ENCODE measurements at regions not wholly inside any gene's neighbourhood (a gene's known extent, or its start where the extent isn't known, plus 50 kb on each side); places are given as distances from the start of the nearest gene placed in this dataset.
"Not testable (repeated sequence)": the region's sequence is repeated elsewhere in the genome, so short reads cannot be mapped to it uniquely, and the experiment has no call there.

DNA sequence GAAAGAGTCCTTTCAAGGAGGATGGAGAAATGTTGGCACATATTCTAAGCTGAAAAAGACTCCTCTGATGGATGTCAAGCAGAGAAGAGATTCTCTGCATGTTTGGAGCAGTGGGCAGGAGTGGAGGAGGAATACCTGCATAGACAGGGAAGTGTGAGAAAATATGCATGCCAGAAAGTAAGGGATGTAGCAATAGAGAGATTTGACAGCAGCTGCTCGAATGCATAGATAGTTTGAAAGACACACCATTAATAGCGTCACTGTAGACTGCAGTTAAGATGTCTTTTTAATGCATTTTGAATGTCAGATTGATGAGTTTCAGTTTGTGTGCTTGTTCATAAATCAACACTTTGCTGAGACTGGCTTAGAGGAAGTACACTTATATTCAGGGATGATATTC, 169.9 kb upstream of the POT1 start:
- no peak for DNase-seq

DNA sequence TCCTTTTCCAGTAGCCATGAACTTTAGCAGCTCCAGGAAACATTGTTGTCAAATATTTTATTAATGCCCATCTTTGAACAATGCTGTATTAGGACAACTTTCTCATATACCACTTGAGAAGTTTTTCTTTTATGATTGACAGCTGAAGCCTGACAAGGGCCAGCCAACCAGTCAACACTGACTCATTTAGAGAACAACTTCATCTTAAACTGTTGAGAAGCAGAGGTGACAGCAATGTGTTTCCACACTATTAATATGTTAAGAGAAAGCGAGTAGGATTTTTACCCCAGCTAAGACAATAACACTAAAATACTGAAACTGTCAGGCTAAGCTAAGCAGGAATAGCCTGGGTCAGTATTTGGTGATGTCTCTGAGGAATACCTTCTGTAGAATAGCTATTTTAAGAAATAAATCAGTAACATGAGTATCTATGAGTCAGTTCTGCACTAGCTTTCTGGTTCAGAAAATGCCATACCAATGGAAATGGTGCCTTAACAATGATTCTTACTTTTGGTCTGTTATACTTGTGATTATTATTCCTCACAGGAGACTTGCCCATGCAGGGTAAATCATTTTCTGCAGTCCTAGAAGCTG, 168.8 kb upstream of the POT1 start:
- no peak for DNase-seq

DNA sequence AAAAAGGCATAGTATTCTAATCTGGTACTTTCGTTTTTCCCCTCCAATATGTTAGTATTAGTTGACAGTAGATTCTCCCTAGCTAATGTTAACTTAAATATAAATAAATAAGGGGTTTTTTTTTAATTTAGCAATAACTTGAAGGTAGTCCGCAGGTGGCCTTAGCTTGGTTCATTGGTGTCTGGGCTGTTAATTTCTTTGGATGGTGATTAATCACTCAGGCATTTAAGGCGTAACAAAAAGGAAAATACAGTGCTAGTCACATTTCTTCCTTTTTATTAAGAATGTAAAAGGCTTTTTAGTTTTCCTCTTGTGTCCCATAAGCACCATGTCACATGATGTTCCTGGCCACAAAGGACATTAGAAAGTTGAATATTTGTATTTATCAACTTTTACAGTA, 161.0 kb upstream of the POT1 start:
- DNase-seq, result no peak

DNA sequence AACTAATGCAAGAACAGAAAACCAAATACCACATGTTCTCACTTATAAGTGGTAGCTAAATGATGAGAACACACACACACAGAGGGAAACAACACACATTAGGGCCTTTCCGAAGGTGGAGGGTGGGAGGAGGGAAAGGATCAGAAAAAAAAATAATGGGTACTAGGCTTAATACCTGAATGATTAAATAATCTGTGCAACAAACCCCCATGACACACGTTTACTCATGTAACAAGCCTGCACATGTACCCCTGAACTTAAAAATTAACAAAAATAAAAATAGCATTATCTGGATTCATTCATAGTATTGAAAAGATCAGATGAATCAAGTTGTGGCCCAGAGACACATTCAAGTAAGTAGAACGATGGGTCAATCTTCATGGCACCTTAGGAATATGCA, 159.5 kb upstream of the POT1 start:
- no peak for DNase-seq

DNA sequence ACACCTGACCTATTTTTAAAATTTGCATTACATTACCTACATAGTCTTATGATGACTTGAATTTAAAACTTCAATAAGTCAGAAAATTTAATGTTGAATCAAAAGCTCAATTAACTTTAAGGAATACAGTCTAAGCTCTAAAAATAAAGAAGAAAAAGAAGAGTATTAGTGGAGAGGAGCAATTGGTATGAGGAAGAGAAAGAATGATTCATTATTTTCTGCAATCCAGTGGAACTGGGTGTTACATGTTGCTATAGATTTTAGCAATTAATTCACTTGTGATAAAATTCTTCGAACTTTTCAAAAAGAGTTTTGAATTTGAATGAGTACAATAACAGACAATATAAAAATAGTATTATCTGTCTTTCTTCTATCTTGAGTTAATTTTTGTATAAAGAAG, 158.9 kb upstream of the POT1 start:
- DNase-seq, result no peak

DNA sequence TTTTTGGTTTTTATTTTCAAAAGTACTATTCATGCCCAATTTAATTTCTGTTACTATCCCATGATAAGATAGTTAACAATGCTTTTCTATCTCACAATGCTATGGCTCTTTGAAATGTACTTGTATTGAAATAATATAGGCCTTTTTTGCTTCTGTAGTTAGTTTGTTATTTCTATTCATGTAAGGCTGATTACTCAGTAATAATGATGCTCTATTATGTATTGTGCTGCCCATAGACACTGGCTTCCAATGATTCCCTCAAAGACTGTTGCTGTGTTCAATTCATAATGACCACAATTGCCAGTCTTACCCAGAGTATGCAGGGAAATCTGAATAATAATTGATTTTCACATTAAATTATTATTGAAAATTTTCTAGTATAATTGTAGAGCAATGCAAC, 155.5 kb upstream of the POT1 start:
- DNase-seq, result no peak

DNA sequence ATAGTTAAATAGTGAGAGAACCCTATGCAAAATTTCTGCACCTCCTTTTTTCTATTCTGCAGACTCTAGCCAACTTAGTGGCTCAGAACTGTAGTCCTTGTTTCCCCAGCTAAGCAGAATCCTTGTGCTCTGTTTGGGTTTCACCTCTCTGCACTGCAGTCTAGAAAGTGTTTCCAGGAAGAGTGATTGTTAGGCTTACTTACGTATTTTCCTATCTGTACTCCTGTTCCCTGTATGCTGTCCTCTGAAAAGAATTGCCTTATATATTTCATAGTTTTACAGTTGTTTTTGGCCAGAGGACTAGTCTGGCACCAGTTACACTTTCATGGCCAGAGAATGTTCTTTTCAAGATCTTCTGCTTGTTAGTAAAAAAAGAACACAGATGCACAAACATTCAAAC, 154.6 kb upstream of the POT1 start:
- DNase-seq, result no peak

DNA sequence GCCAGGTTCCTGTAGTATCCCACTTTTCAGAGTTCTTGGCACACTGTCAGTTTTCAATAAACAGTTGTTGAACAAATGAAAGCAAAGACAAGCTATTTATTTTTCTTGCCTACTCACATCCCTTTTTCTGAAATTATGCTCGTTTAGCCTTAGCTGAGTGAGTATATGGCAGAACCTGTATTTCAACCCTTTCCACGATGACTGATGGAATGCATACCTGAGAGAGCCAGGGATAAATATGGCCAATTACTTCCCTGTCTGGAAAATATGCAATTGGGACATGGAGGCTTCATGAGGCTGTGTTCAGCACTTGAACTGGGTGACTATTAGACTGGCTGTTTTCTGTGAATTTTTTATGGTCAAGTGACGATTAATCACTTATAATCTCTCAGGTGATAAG, 144.5 kb upstream of the POT1 start:
- DNase-seq, result no peak

DNA sequence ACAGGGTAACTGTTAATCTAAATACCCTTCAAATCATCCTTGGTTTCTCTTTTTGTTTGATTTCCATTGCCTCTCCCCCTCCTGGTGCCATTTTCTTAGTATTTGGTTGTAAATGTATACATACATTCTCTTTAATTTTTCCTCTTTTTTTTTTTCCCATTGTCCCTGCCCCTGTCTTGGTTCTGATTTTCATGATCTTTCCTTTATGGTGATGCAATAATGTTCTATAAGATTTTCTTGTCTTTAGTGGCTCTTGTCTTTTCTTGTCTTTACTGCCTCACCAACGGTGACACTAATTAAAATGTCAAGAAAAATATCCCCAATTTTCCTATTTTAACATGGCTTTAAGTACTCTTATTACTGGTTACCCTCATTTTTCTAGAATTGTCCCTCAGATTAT, 135.9 kb upstream of the POT1 start:
- no peak for DNase-seq

DNA sequence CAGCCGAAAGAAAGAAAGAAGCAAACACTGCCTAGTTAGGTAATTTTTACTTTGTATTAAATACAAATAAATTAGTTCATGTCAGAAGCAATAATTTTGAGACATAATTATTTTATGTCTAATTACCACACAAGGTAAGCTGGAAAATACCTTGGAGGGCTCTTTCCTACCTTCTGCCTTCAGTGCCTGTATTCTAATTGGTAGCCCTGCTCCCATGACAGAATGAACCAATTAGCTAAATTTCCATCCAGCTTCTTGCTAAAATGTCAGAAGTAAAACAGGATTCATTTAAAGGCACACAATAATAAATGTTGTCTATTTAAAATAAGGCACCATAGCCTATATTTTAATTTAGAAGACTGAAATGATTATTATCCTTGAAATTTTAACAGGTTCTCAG, 135.4 kb upstream of the POT1 start:
- DNase-seq, result no peak

DNA sequence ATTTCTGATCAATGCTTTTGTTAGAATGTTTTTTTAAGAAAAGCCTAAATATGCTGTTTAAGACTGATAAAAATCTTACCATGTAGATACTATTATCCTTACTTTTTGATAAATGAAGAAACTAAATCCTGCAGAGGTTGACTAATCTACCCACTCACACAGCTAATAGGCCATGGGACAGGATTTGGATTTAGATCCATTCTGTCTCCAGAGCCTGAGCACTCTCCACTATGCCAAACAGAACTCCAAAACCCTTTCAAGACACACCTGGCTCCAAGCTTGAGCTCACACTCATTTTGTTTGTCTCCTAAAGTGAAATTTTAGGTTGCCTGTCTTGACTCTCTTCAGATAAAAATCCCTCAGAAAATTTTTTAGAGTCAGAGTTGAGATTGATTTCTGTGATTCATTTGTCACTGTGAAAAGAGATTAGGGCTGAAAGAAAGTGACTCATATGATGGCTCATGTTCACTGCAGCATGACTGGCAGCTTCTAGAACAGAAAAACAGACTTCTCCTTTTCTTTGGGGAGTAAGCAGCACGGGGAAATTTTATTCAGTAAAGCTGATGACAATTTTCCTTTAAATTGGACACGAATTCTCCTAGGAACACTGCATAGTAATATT, 132.3 kb upstream of the POT1 start:
- no peak for DNase-seq

DNA sequence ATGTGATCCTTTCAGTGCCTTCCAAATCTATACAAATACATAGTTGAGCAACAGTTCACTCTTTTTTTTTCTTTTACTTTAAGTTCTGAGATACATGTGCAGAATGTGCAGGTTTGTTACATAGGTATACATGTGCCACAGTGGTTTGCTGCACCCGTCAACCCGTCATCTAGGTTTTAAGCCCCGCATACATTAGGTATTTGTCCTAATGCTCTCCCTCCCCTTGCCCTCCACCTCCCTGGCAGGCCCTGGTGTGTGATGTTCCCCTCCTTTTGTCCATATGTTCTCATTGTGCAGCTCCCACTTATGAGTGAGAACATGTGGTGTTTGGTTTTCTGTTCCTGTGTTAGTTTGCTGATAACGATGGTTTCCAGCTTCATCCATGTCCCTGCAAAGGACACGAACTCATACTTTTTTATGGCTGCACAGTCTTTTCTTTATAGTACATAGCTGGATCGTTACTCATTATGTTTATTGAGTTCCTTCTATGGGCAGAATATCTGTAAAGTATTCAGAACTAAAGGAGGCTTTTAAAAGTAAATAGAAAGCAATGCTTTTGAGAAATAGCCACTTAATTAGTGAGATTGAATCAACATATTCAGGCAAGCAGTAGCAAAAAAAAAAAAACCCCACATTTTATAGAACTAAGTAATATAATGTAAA, 131.6 kb upstream of the POT1 start:
- DNase-seq, result not testable (repeated sequence)

DNA sequence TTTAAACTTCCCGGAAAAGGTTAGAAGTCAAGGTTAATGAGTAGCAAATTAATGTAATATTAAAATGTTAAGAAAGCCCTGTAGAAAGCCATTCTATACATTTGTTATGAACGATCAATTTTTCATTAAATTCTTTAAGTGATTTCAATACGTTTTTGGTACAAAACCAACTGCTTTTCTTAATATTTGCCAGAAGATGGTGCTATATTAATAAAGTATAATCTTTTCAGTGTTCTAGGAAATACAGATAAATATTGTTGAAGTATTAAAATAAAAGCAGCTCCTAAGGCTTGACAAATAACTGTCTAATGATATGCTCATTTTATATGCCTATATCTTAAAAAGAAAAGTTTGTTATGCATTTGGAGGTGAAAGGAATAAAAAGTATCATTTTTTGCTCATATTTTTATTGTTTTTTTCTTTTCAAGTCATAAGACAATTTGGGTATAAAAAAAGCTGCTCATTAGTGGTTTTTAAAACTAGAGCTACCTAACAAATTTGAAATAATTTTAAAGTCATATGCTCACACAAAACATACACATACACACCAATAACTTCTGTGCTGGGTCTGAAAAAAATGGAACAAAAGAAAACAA, 130.3 kb upstream of the POT1 start:
- peak; percentile 12 for DNase-seq

DNA sequence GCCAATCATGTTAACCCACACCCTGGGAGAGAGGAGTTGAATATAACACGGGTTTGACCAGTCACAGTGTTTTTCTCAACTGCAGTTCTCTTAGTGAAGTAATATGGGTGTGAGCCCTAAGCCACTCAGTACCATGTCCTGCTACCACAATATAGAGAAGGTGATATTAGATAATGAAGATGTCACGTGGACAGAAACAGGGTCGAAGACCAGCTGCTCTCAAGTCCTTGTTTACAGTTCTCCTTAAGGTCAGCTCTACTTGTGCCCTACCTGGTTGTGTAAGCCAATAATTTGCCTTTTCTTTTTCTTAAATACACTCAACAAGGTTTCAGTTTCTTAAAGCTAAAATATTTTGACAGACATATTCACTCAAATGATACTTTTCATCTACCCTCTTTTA, 128.3 kb upstream of the POT1 start:
- no peak for DNase-seq

DNA sequence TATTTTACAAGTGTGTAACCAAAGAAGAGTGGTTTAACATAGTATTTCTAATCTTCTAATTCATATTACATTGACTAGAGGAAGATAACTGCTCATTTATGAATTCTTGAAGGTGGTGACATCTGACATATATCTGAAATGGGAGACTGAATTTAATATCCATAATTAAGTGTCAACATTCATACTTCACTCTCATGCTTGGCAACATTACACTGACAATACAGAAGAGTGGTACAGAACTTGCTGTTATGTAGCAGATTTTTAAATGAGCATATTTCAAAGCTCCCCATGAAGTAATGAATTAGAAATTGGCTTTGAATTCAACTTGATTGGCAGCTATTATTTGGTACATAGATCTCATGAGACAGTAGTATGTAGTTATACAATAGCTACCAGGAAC, 125.8 kb upstream of the POT1 start:
- DNase-seq, result no peak

DNA sequence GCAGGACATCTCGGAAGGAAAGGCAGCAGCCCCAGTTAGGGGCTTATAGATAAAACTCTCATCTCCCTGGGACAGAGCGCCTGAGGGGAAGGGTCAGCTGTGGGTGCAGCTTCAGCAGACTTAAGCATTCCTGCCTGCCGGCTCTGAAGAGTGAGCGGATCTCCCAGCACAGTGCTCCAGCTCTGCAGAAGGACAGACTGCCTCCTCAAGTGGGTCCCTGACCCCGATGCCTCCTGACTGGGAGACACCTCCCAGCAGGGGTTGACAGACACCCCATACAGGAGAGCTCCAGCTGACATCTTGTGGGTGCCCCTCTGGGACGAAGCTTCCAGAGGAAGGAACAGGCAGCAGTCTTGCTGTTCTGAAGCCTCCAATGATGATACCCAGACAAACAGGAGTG, 117.1 kb upstream of the POT1 start:
- no peak for DNase-seq

DNA sequence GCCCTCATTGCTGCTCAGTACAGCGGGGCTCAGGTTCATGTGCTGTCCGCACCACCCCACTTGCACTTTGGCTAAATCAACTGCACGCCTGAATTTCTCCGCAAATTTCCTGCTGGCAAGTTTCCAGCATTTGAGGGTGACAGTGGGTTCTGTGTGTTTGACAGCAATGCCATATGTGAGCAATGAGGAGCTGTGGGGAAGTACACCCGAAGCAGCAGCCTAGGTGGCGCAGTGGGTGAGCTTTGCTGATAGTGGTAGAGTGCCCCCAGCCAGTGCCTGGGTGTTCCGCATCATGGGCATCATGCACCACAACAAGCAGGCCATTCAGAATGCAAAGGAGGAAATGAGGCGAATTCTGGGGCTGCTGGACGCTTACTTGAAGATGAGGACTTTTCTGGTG, 103.9 kb upstream of the POT1 start:
- DNase-seq, result no peak

DNA sequence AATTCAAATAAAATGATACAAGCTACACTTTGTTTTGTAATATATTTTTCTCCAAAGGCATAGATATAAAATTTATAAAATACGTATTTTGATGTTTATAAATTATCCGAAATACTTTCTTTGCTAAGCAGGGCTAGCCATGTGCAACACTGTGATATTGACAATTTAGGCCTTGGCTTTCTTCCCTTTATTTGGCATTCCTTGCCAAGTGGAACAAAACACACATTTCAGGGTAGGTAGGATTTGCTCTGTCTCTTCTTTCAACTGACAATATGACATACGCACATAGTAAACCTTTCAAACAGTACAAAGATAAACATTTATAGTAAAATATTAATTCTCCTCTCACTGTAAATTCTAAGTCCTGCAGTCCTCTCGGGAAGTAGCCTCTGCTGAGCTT, 103.3 kb upstream of the POT1 start:
- DNase-seq, result no peak

DNA sequence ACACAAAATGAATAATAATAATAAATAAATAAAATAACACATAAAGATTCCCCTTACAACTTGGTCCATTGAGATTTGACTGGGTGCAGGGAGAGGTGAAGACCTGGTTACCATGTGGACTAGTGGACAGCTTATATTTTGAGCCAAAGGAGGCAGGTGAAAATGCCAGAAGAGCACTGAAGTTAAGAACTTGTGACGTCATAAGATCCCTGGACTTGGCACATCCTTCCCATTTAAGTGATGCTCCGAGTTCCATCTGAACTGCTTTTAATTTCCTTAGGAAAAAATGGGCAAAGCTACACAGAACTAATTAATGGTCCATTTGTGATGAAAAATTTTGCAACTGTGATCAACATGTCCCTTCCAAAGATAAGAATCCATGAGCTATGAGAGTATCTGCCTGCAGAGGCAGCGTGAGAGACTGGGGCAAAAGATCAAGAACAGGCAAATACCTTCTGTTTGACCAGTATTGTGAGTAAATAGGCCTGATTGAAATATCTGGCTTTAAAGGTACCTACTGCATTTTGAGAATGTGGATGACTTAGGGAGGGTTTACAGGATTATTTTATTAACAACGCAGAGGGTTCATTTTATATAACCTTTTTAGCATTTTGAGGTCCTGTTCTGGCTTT, 101.2 kb upstream of the POT1 start:
- no peak for DNase-seq

DNA sequence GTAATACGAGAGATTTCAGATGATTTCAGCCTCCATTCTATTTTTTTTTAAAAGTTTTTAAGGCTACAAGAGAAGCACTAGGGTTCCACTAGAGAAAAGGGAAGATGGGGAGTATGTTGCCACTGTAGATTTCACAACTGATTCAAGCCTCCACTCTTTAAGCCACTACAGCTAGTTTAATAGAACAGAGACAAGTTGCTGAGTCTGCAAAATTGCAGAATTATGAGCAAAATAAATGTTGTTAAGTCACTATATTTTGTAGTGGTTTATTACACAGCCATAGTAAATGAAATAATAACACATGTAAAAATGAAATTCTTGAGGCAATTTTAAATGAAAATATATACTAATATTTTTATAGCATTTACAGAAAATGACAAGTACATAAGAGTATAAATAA, 96.0 kb upstream of the POT1 start:
- DNase-seq, result no peak

DNA sequence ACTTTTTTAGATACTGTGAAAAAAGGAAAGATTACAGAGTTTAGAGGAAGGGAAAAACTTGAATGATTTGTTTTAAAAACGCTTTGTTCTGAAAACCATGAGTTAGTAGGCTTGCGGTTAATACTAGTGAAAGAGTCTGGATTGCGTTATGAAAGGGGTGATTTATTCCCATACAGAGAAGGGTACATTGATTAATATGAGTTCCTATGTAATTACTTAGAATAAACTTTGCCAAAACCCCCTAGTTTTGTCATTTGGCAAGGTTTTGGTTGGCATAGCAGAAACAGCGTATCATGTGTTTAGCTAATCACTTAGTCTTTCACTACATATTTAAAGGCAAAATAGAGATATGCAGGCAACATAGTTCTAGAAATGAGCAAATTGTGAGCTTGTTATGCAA, 91.2 kb upstream of the POT1 start:
- no peak for DNase-seq

DNA sequence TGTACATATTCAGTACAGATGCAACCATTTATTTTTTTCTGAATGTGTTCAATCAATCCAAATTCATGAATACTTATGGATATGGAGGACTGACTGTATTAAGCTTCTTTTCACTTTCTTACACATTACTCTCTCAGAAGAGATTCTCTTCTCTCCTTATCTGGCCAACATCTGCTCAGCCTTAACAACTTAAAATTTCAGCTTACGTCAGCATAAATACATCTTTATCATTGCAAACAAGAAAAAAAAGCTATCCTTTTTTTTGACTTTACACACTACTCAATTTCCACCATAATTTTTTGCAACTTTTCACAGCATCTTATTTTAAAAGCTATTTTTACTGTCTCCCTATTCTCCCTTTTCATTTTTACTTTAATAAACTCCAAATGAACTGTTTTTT, 80.9 kb upstream of the POT1 start:
- no peak for DNase-seq

DNA sequence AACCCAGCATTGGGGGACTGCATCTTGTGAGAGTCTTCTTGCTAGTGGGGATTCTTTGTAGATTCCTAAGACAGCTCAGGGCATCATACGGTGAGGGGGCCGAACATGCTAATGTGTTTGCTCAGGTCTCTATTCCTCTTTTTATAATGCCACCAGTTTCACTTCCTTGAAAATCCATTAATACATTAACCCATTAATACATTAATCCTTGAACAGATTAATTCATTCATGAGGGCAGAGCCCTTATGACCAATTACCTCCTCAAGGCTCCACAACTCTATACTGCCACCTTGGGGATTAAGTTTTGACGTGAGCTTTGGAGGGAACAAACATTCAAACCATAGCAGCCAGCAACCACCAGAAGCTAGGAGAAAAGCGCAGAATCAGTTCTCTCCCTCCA, 67.2 kb upstream of the POT1 start:
- no peak for DNase-seq

Data from NCI-H1105 (cell line).